SK-N-SH (cell line): ENCODE measurements at regions not wholly inside any gene's neighbourhood (a gene's known extent, or its start where the extent isn't known, plus 50 kb on each side); places are given as distances from the start of the nearest gene placed in this dataset.

Experiments
- CTCF ChIA-PET: fragments of 300-600, 350-600 bp; formaldehyde crosslinking; extraction: SDS; loops from one replicate; lab custom pipeline; 2021; lab: Yijun Ruan, JAX
- POLR2A ChIA-PET: fragments of 350-600 bp; sonication (Branson Sonifier 250); formaldehyde crosslinking; extraction: SDS; loops from one replicate; lab custom pipeline; 2020; ENCODE audit warnings: antibody characterized with exemption, inconsistent platforms; lab: Yijun Ruan, JAX
- DNase-seq: peaks from one replicate; pipeline ENCODE4 v3.0.0; 2012
- H2AFZ ChIP-seq: fragments of 200-600 bp; sonication (generic); 2 replicates; pipeline ENCODE4 v1.8.1; 2016; ENCODE audit warnings: antibody characterized with exemption, mild to moderate bottlenecking, low read depth
- H3F3A ChIP-seq: fragments of 200-600 bp; sonication (generic); replicated peaks from 2 replicates; pipeline ENCODE3; 2016; ENCODE audit warnings: antibody characterized with exemption, mild to moderate bottlenecking; ENCODE audit not compliant: insufficient read depth
- H3K27ac ChIP-seq, 2 experiments: fragments of 200-500 bp in 1 of 2; fragments of 200-600 bp in 1 of 2; sonication (Bioruptor generic) in 1 of 2; sonication (generic), shearing (Covaris generic) in 1 of 2; 2 replicates each; pipeline versions ENCODE4 v1.5.1 to v1.6.1; 2014 to 2016; ENCODE audit warnings: low read depth in 2 of 2, inconsistent platforms in 1 of 2, low read length in 1 of 2, mild to moderate bottlenecking in 1 of 2, mixed read lengths in 1 of 2
- H3K27me3 ChIP-seq: fragments of 200-600 bp; sonication (generic), shearing (Covaris generic); 2 replicates; pipeline ENCODE4 v1.6.1; 2016; ENCODE audit warnings: mixed run types; ENCODE audit not compliant: insufficient read depth
- H3K36me3 ChIP-seq, 2 experiments: fragments of 200-500 bp in 1 of 2; fragments of 200-600 bp in 1 of 2; sonication (Bioruptor generic) in 1 of 2; sonication (generic) in 1 of 2; replicated peaks in 1 of 2; 2 replicates each; pipeline versions ENCODE3 to v1.5.1; 2014 to 2016; ENCODE audit warnings: low read length in 1 of 2, mild to moderate bottlenecking in 1 of 2; ENCODE audit not compliant: insufficient read depth in 2 of 2, control insufficient read depth in 1 of 2
- H3K4me1 ChIP-seq, 2 experiments: fragments of 200-500 bp in 1 of 2; fragments of 200-600 bp in 1 of 2; sonication (Bioruptor generic) in 1 of 2; sonication (generic), shearing (Covaris generic) in 1 of 2; 2 replicates each; pipeline versions ENCODE4 v1.5.1 to v1.6.1; 2014 to 2016; ENCODE audit warnings: low read depth in 1 of 2, low read length in 1 of 2, mixed run types in 1 of 2; ENCODE audit not compliant: insufficient read depth in 2 of 2, control insufficient read depth in 1 of 2
- H3K4me2 ChIP-seq: fragments of 200-600 bp; sonication (generic), shearing (Covaris generic); 2 replicates; pipeline ENCODE4 v1.6.1; 2017; ENCODE audit warnings: mixed run types
- H3K4me3 ChIP-seq, 2 experiments: fragments of 200-500 bp in 1 of 2; fragments of 200-600 bp in 1 of 2; sonication (Bioruptor generic) in 1 of 2; sonication (generic), shearing (Covaris generic) in 1 of 2; 2 replicates each; pipeline versions ENCODE4 v1.5.1 to v1.8.1; 2014 to 2016; ENCODE audit warnings: low read depth in 2 of 2, inconsistent platforms in 1 of 2, low read length in 1 of 2, mild to moderate bottlenecking in 1 of 2, mixed read lengths in 1 of 2, moderate library complexity in 1 of 2
- H3K79me2 ChIP-seq: fragments of 200-600 bp; sonication (generic); 2 replicates; pipeline ENCODE4 v1.8.1; 2017; ENCODE audit warnings: mild to moderate bottlenecking; ENCODE audit not compliant: insufficient read depth
- H3K9ac ChIP-seq: fragments of 200-600 bp; sonication (generic); 2 replicates; pipeline ENCODE4 v1.6.1; 2017; ENCODE audit warnings: mixed run types
- H3K9me2 ChIP-seq: fragments of 200-600 bp; sonication (generic); 2 replicates; pipeline ENCODE4 v1.6.1; 2017; ENCODE audit warnings: mixed run types
- H3K9me3 ChIP-seq: fragments of 200-600 bp; sonication (generic); 2 replicates; pipeline ENCODE4 v1.6.1; 2017; ENCODE audit warnings: mixed run types, mild to moderate bottlenecking, moderate library complexity
- H4K20me1 ChIP-seq: fragments of 200-600 bp; sonication (generic); 2 replicates; pipeline ENCODE4 v1.6.1; 2017; ENCODE audit warnings: mild to moderate bottlenecking, mixed run types; ENCODE audit not compliant: insufficient read depth
- CHD2 ChIP-seq: fragments of 150-350 bp; IDR thresholded peaks from 2 replicates; pipeline ENCODE4 v1.6.1; 2018; ENCODE audit warnings: low read length; ENCODE audit not compliant: partially characterized antibody
- EZH2phosphoT487 ChIP-seq: fragments of 200-600 bp; sonication (generic); IDR thresholded peaks from 2 replicates; pipeline ENCODE4 v1.6.1; 2017; ENCODE audit warnings: low read depth, mixed run types, mild to moderate bottlenecking, antibody characterized with exemption, moderate library complexity, borderline replicate concordance
- FOSL2 ChIP-seq: IDR thresholded peaks from 2 replicates; pipeline ENCODE4 v1.4.0; 2012; ENCODE audit warnings: low read depth, mild to moderate bottlenecking, moderate library complexity, borderline replicate concordance
- FOXM1 ChIP-seq: IDR thresholded peaks from 2 replicates; pipeline ENCODE4 v1.4.0; 2012; ENCODE audit warnings: low read depth, mild to moderate bottlenecking
- GABPA ChIP-seq: IDR thresholded peaks from 2 replicates; pipeline ENCODE4 v1.4.0; 2012; ENCODE audit warnings: low read depth, mild to moderate bottlenecking
- GATA2 ChIP-seq: sonication (generic); formaldehyde crosslinking; IDR thresholded peaks from 2 replicates; pipeline ENCODE4 v1.5.0; 2020; ENCODE audit warnings: mild to moderate bottlenecking, missing genetic modification reagents
- IRF3 ChIP-seq: fragments of 150-350 bp; IDR thresholded peaks from 2 replicates; pipeline ENCODE4 v1.6.1; 2016; ENCODE audit warnings: mild to moderate bottlenecking, low read depth, low read length
- JUND ChIP-seq: IDR thresholded peaks from 2 replicates; pipeline ENCODE4 v1.4.0; 2012
- MAX ChIP-seq: IDR thresholded peaks from 2 replicates; pipeline ENCODE4 v1.4.0; 2012; ENCODE audit warnings: low read depth
- NFIC ChIP-seq: IDR thresholded peaks from 2 replicates; pipeline ENCODE4 v1.4.0; 2012; ENCODE audit warnings: borderline replicate concordance
- NRF1 ChIP-seq: IDR thresholded peaks from 2 replicates; pipeline ENCODE4 v1.6.1; 2012; ENCODE audit warnings: low read depth, mild to moderate bottlenecking, low read length
- POLR2AphosphoS5 ChIP-seq: IDR thresholded peaks from 2 replicates; pipeline ENCODE4 v1.6.1; 2012; ENCODE audit warnings: low read depth, low read length
- RAD21 ChIP-seq: IDR thresholded peaks from 2 replicates; pipeline ENCODE4 v1.6.1; 2012; ENCODE audit warnings: mild to moderate bottlenecking, low read length
- RCOR1 ChIP-seq: fragments of 150-350 bp; IDR thresholded peaks from 2 replicates; pipeline ENCODE4 v1.6.1; 2017; ENCODE audit warnings: antibody characterized with exemption, low read length
- RFX5 ChIP-seq: IDR thresholded peaks from 2 replicates; pipeline ENCODE4 v1.6.1; 2012; ENCODE audit warnings: mild to moderate bottlenecking, improper control_type of control experiment, low read length
- RXRA ChIP-seq: IDR thresholded peaks from 2 replicates; pipeline ENCODE4 v1.4.0; 2012; ENCODE audit warnings: low read depth, mild to moderate bottlenecking, borderline replicate concordance
- SIN3A ChIP-seq: IDR thresholded peaks from 2 replicates; pipeline ENCODE4 v1.6.1; 2012; ENCODE audit warnings: low read depth, mild to moderate bottlenecking, low read length, moderate library complexity, borderline replicate concordance
- SMC3 ChIP-seq: IDR thresholded peaks from 2 replicates; pipeline ENCODE4 v1.6.1; 2012; ENCODE audit warnings: low read depth, low read length, improper control_type of control experiment
- TAF1 ChIP-seq: IDR thresholded peaks from 2 replicates; pipeline ENCODE4 v1.6.1; 2012; ENCODE audit warnings: low read depth, mild to moderate bottlenecking, low read length, moderate library complexity, borderline replicate concordance
- TCF12 ChIP-seq: IDR thresholded peaks from 2 replicates; pipeline ENCODE4 v1.4.0; 2012
- TEAD4 ChIP-seq: IDR thresholded peaks from 2 replicates; pipeline ENCODE4 v1.4.0; 2012; ENCODE audit warnings: mild to moderate bottlenecking, borderline replicate concordance; ENCODE audit not compliant: insufficient read depth
- WGBS: methylation state at CpG from one replicate; pipeline ENCODE4 v1.1.6; 2017; ENCODE audit warnings: low lambda C conversion rate; 5-methylcytosine and 5-hydroxymethylcytosine counted together
- TF ChIP-seq, protein P1 (sequence below): fragments of 150-350 bp; IDR thresholded peaks from 2 replicates; pipeline ENCODE4 v1.6.1; 2017; ENCODE audit warnings: antibody characterized with exemption, low read length, low read depth, borderline replicate concordance

DNA sequence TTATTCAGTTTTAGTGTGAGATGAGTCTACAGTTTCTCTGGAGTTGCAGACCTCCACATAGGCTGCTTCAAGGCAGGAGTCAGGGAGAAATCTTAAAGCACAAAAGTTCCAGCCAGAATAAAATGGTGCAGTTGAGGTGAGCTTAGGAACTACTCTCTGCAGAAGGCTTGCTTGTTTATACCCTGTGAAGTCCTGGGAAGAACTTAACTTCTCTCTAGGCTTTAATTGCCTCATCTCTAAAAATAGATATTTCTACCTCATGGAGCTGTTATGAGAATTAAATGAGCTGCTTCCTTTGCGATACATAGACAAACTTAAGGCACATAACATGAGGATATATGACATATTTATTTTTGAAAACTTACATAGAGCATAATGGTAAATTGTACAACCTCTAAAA is 286.2 kb downstream of the GPATCH2 start:
- Histone ChIP-seq H3K4me2 (no peak overlapping the region), H3K79me2 (no peaks in the 10 kb centered on the region), H3K9me3 (no peaks in the 10 kb centered on the region), H4K20me1 (no peaks in the 10 kb centered on the region), H3K27ac (no peak overlapping the region), H3K36me3 (no peaks in the 10 kb centered on the region), H3K4me3 (no peak overlapping the region), H3K27me3 (no peaks in the 10 kb centered on the region), H2AFZ (no peak overlapping the region), H3K9me2 (no peaks in the 10 kb centered on the region), H3F3A (no peaks in the 10 kb centered on the region), H3K4me1 (no peaks in the 10 kb centered on the region), H3K9ac (no peak overlapping the region)
- ChIA-PET POLR2A (no interaction called here), CTCF (no interaction called here)
- TF ChIP-seq NRF1, result no peak
- TF ChIP-seq NFIC, result no peak
- TF ChIP-seq SIN3A, result no peak
- TF ChIP-seq, protein P1, sequence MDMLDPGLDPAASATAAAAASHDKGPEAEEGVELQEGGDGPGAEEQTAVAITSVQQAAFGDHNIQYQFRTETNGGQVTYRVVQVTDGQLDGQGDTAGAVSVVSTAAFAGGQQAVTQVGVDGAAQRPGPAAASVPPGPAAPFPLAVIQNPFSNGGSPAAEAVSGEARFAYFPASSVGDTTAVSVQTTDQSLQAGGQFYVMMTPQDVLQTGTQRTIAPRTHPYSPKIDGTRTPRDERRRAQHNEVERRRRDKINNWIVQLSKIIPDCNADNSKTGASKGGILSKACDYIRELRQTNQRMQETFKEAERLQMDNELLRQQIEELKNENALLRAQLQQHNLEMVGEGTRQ, result no peak
- no peak for TF ChIP-seq TAF1
- no peak for TF ChIP-seq IRF3
- TF ChIP-seq POLR2AphosphoS5, result no peak
- no peak for TF ChIP-seq SMC3
- no peak for TF ChIP-seq TEAD4
- TF ChIP-seq RXRA, result no peak
- no peak for DNase-seq
- 90% methylated on average over 1 of the region's 1 CpG for WGBS

- no peak for TF ChIP-seq EZH2phosphoT487
- H3K9ac ChIP-seq, result no peak overlapping the region
- WGBS, result 62% methylated on average over 8 of the region's 8 CpGs
- H3K27ac ChIP-seq, result no peak overlapping the region
- DNase-seq, result no peak
- H2AFZ ChIP-seq, result no peak overlapping the region
- no peaks in the 10 kb centered on the region for H3K9me3 ChIP-seq
- ChIA-PET CTCF (interaction anchor here (1.1 kb wide), 1 partner anchor 10 kb away, joined by 3 read pairs; no protein-coding TSS in a partner anchor), POLR2A (no interaction called here)
- H3K4me1 ChIP-seq, result no peaks in the 10 kb centered on the region
- no peak overlapping the region for H3K4me3 ChIP-seq
- no peaks in the 10 kb centered on the region for H3K9me2 ChIP-seq
- H3K27me3 ChIP-seq, result no peaks in the 10 kb centered on the region
- no peaks in the 10 kb centered on the region for H3K79me2 ChIP-seq
- H3F3A ChIP-seq, result no peaks in the 10 kb centered on the region
- H3K4me2 ChIP-seq, result no peak overlapping the region
- H3K36me3 ChIP-seq, result no peaks in the 10 kb centered on the region
- no peaks in the 10 kb centered on the region for H4K20me1 ChIP-seq
Measured at GRCh38 chr1:217343907-217344306, 287.0 kb downstream of the GPATCH2 start.

DNA sequence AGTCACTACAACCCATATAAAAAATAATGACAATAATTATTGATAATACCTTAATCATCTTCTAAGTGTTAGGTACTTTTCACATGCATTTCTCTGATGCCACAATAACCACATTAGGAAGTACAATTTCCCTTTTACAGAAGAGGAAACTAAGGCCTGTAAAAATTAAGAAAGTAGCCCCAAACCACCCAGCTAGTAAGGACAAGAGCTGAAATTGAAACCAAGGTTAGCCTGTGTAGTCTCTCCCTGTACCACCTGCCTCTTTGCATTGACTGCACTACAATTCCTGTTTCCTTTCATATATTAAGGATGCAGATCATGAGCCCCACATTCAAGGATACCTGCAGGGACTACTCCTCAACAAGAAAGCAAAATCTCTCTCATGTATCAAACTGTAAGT is 288.8 kb downstream of the GPATCH2 start:
- H3K79me2 ChIP-seq, result no peaks in the 10 kb centered on the region
- H3K4me2 ChIP-seq, result no peak overlapping the region
- H3K9me3 ChIP-seq, result no peaks in the 10 kb centered on the region
- no peaks in the 10 kb centered on the region for H3K27me3 ChIP-seq
- no peaks in the 10 kb centered on the region for H3F3A ChIP-seq
- TF ChIP-seq TCF12, result no peak
- no peak for TF ChIP-seq EZH2phosphoT487
- TF ChIP-seq SMC3, result no peak
- TF ChIP-seq, protein P1, result no peak
- TF ChIP-seq NFIC, result no peak
- TF ChIP-seq RXRA, result no peak
- TF ChIP-seq RCOR1, result no peak
- no peak for TF ChIP-seq FOXM1
- TF ChIP-seq CHD2, result no peak
- no peak for TF ChIP-seq RAD21
- no peak for TF ChIP-seq GABPA
- no peak for TF ChIP-seq JUND
- TF ChIP-seq GATA2 (CRISPR knock-in tag), result no peak
- no peak for TF ChIP-seq MAX
- TF ChIP-seq NRF1, result no peak
- no peak for TF ChIP-seq TEAD4
- TF ChIP-seq RFX5, result no peak
- no peak for TF ChIP-seq FOSL2
- no peaks in the 10 kb centered on the region for H3K36me3 ChIP-seq
- no peak for DNase-seq
- no peak overlapping the region for H3K4me3 ChIP-seq
- no peaks in the 10 kb centered on the region for H4K20me1 ChIP-seq
- ChIA-PET POLR2A (no interaction called here), CTCF (no interaction called here)
- H3K9ac ChIP-seq, result no peak overlapping the region
- H3K4me1 ChIP-seq, result no peaks in the 10 kb centered on the region
- H3K9me2 ChIP-seq, result no peaks in the 10 kb centered on the region
- H2AFZ ChIP-seq, result no peak overlapping the region
- H3K27ac ChIP-seq, result no peak overlapping the region
